Nephron progenitor cell (in vitro differentiated cells): ENCODE measurements at regions not wholly inside any gene's neighbourhood (a gene's known extent, or its start where the extent isn't known, plus 50 kb on each side); places are given as distances from the start of the nearest gene placed in this dataset.

Experiments
- DNase-seq: peaks from one replicate; pipeline ENCODE4 v3.0.0; 2021
- H3K27ac Mint-ChIP-seq: 2 replicates; pipeline ENCODE4 v1.8.0; 2021; ENCODE audit warnings: mild to moderate bottlenecking, moderate library complexity, mixed read lengths
- H3K27me3 Mint-ChIP-seq: 2 replicates; pipeline ENCODE4 v1.8.0; 2021; ENCODE audit warnings: mild to moderate bottlenecking, low read depth, mixed read lengths; ENCODE audit not compliant: poor library complexity
- H3K36me3 Mint-ChIP-seq: 2 replicates; pipeline ENCODE4 v1.8.0; 2021; ENCODE audit warnings: low read depth, mixed read lengths
- H3K4me1 Mint-ChIP-seq: 2 replicates; pipeline ENCODE4 v1.8.0; 2021; ENCODE audit warnings: mixed read lengths
- H3K4me3 Mint-ChIP-seq: 2 replicates; pipeline ENCODE4 v1.8.0; 2021; ENCODE audit warnings: mild to moderate bottlenecking, moderate library complexity, mixed read lengths
- H3K9me3 Mint-ChIP-seq: 2 replicates; pipeline ENCODE4 v1.8.0; 2021; ENCODE audit warnings: mild to moderate bottlenecking, moderate library complexity, mixed read lengths
- TF ChIP-seq, protein P1 (sequence below): fragments of 200-600 bp; sonication (generic); IDR thresholded peaks from 2 replicates; pipeline ENCODE4 v1.5.0; 2021; ENCODE audit warnings: antibody characterized with exemption

DNA sequence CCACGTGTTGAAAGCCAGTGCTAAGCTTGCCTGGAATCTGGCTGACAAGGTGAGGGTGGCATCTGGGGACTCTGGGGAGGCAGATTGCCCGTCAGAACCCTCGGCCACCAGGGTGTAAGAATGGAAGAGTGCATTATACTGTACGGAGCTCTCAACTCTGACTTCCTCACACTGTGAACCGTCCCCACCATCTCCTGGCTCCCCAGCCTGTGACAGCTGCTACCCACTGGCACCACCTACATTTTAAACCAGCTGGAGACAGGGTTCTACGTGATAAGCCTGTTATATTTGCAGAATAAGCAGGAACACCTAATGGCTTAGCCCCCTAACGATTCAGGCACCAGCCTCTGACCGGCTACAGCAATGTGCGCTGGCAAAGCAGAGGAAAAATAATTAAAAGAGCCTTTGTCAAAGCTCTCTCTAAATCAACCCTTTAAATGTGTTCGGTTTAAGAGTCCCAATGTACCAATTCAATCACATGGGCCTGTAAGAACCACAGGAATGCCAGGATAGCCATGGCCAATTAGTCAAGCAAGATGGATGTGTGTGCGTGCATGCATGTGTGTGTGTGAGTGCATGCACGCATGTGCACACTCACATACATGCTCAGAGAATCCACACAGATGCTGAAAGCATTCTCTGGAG, 89.1 kb upstream of the TAB2 start:
- no peaks in the 10 kb centered on the region for H3K9me3 Mint-ChIP-seq
- H3K36me3 Mint-ChIP-seq = no peaks in the 10 kb centered on the region
- peaks cover 61% of the 10 kb centered on the region for H3K4me1 Mint-ChIP-seq
- TF ChIP-seq, protein P1, sequence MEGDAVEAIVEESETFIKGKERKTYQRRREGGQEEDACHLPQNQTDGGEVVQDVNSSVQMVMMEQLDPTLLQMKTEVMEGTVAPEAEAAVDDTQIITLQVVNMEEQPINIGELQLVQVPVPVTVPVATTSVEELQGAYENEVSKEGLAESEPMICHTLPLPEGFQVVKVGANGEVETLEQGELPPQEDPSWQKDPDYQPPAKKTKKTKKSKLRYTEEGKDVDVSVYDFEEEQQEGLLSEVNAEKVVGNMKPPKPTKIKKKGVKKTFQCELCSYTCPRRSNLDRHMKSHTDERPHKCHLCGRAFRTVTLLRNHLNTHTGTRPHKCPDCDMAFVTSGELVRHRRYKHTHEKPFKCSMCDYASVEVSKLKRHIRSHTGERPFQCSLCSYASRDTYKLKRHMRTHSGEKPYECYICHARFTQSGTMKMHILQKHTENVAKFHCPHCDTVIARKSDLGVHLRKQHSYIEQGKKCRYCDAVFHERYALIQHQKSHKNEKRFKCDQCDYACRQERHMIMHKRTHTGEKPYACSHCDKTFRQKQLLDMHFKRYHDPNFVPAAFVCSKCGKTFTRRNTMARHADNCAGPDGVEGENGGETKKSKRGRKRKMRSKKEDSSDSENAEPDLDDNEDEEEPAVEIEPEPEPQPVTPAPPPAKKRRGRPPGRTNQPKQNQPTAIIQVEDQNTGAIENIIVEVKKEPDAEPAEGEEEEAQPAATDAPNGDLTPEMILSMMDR = no peak
- no peak overlapping the region for H3K27ac Mint-ChIP-seq
- H3K4me3 Mint-ChIP-seq = no peak overlapping the region
- DNase-seq = no peak
- peaks cover 4% of the 10 kb centered on the region for H3K27me3 Mint-ChIP-seq

DNA sequence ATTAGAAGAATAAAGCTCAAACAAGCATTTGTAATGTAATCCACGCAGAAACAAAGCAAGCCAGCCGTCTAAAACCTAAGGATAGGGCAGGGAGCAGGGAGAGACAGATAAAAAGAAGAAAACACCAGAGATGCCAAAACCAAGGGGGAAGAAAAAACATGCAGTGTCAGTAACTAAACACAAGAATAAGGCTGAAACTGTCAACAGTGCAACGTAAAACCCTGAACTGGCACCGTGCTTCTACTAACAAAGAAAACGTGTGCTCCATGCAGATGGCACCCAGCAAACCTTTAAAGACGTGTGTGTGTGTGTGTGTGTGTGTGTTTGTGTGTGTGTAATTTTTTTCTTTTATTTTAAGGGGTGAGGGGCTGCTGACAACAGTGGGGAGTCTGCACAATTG, 88.4 kb upstream of the TAB2 start:
- TF ChIP-seq, protein P1 = no peak
- H3K9me3 Mint-ChIP-seq = no peaks in the 10 kb centered on the region
- no peak overlapping the region for H3K4me3 Mint-ChIP-seq
- no peak for DNase-seq
- peaks cover 4% of the 10 kb centered on the region for H3K27me3 Mint-ChIP-seq
- H3K4me1 Mint-ChIP-seq = peaks cover 59% of the 10 kb centered on the region
- no peak overlapping the region for H3K27ac Mint-ChIP-seq
- no peaks in the 10 kb centered on the region for H3K36me3 Mint-ChIP-seq

DNA sequence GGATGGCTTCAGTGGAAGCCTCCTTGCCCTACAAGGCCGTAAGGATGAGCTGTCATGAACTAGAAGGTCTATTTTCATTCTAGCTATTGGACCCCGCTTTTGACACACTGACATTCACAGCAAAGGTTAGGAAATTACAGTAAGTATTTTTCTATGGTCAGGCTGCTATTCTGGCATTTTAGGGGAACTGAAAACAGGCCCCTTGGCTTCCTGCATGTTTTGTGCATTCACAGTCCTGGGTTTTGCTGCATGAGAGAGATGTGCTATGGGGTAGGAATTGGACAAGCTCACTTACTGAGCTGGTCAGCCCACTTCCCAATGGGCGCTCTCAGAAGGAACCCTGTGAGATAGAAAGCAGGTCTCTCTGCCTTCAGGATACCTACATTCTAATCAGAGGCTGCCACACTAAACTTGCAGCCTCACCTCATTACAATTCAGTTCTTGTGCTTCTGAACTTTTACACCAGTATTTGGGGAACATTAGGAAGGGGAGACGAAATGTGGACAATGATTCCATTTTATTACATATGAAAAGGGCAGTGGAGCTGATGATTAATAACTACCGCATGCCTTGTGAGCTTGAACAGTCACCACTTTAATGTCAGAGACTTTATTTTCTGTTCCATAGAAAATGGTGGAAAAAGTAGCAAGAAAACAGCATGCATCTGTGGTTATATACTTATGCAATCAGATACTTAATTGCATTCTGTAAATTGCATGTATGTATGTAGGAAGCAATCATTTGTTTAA, 86.6 kb upstream of the TAB2 start:
- Mint-ChIP-seq H3K4me3 (no peak overlapping the region), H3K27ac (no peak overlapping the region), H3K4me1 (peaks cover 57% of the 10 kb centered on the region), H3K27me3 (peaks cover 4% of the 10 kb centered on the region), H3K9me3 (no peaks in the 10 kb centered on the region), H3K36me3 (no peaks in the 10 kb centered on the region)
- TF ChIP-seq, protein P1 = no peak
- DNase-seq = no peak

DNA sequence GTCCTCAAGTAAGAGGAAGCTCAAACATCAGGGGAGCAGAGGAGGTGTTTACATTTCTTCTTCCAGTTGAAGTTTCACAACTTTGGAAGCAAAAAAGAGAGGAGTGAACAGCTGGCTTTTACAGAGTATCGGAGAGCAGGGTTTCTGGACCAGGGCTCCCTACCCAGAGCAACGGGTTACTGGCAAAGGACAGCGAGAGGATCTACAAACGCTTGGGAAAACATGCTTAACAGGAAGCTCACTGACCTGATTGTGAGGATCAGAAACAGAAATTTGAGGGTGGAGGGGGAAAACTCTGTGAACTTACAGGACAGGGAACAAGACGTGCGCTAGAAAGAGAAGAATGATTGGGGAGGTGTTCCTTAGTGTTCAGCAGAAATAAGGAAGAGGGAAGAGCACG, 85.7 kb upstream of the TAB2 start:
- Mint-ChIP-seq H3K27me3 (peaks cover 4% of the 10 kb centered on the region), H3K4me3 (no peak overlapping the region), H3K9me3 (no peaks in the 10 kb centered on the region), H3K4me1 (peaks cover 49% of the 10 kb centered on the region), H3K27ac (peak overlapping the region; percentile 57), H3K36me3 (no peaks in the 10 kb centered on the region)
- TF ChIP-seq, protein P1 = no peak
- no peak for DNase-seq

DNA sequence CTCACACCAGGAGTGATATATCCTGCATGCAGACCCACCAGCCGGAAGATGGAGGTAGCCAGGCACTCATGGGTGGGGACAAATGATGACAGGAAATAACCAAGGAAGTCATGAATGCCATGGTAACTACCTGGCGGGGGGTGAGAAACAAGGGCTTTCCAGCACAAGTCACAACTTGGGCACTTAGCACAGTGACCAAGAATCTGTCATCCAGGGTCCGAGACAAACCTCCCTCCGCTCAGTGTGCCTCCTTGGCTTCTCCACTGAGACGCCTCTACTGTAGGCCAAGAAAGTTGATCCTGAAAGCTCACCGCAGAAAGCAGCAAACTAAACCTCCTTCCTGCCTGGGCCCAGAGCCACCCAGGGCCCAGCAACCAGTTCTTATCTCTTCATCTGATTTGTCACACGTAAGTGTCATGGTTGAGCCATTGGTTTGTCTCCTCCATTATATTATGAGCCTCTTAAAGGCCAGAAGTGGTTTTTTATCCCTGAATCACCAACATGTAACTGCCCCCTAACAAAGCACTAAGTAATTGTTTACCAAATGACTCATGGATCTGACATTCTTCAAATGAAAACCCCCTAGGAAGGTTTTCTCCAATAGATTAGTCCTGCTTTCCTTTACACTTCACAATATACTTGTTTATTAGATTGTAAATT, 84.3 kb upstream of the TAB2 start:
- no peak for DNase-seq
- Mint-ChIP-seq H3K27ac (peak overlapping the region; percentile 52), H3K4me3 (no peak overlapping the region), H3K36me3 (no peaks in the 10 kb centered on the region), H3K9me3 (peaks cover 3% of the 10 kb centered on the region), H3K4me1 (peaks cover 39% of the 10 kb centered on the region), H3K27me3 (peaks cover 4% of the 10 kb centered on the region)
- TF ChIP-seq, protein P1 = no peak
